Effector CD4-positive, alpha-beta T cell (primary cell): ENCODE measurements at regions not wholly inside any gene's neighbourhood (a gene's known extent, or its start where the extent isn't known, plus 50 kb on each side); places are given as distances from the start of the nearest gene placed in this dataset.

Experiments
- DNase-seq: peaks from one replicate; pipeline ENCODE4 v3.0.0-alpha.2; 2020

DNA sequence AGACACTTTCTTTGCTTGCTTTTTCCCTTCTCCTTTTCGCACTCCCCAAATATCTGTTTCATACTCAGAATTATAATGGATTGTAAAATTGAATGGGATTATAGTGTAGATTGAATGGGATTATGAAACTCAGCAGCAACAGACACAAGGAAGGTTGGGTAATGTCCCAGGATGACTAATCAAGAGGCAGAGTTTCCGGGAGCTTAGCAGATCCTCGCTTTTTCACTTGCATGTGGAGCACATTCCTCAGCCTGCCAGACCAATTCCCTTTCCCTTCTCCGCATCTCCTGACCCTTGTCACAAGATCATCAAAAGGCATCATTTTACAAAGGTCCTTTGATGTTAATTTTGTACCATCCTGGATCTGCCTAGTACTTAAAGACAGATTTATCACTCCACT lies 55.1 kb upstream of the SLC1A1 start:
- DNase-seq = no peak

DNA sequence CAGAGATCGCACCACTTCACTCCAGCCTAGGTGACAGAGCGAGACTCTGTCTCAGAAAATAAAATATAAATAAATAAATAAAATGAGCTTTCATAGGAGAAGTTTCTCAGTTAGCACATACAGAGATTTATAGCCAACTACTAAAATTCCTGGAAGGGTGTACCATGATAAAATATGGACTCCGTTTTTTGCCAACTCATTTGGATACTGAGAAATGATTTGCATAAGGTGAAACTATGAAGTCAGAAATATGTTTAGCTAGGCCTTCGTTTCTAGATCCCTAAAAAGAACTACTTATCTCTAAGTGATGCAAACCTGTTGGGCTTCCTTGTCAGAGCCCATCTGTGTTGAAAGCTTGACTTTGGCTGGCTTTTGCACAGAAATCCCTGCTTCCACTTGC lies 56.9 kb upstream of the SLC1A1 start:
- no peak for DNase-seq

DNA sequence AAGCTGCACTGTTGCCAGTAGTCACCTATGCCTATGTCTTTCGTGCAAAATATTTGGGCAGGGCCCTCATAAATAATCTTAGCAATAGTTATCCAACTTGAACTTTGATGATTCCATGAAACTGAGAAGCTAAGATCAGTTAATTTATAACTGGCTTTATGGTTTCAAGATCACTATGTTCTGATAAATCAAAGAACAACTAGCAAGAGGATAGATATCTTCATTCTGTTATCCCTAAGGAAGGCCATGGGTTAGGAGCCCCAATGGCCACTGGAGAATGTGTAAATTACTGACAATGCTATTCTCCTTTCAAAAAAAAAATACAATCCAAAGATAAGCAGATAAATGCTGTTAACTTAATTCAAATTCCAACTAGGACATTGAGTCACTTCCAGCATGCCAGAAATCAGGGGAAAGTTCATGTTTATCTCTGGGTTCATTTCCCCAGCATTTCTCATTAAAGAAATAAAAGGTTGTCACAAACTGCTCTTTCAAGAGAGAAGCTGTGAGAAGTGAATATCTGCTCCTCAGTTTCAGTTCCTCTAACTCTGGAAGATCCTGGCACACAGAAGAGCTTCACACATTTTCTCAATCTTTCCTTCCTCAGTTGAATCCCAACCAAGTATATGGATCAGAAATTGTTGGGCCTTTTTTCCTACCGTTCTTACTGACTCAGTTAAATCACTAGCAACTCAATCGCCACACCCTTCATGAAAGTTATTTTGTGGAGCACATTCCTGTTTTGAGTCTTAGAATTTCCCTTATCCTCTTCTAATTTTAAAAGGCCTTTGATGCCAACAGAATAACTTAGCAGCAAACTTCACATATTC lies 59.6 kb upstream of the SLC1A1 start:
- DNase-seq = no peak

DNA sequence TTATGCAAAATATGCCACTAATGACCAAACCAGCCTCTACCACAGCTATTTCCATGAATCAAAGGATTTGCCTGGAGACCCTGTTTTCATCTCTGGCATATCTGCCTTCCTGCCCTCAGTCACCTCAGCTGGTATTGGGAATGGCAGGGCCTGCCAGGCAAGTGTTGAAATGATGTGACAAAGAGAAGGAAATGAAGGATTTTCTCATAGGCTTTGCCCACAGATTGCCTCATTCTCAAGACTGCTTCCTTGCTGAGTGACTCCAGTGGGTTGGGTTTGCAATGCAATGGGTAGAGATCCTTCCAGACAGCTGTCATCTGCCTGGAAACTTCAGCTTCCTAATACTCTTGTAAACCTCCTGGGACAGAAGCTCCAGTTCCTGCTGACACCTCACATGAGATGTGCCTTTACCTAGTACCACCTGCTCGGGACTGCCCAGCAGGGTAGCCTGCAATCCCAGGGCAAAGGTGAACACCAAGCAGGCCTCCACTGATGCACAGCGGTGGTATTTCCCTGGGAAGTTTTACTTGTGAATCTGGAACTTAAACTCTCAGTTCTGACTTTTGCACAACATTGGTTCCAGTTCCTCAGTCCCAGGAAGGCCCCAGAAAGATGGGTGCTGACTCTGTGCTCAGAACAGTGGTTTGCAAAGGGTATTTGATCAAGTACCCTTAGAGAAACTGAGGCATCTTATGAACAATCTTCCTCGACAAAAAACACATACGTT lies 64.8 kb upstream of the SLC1A1 start:
- no peak for DNase-seq

DNA sequence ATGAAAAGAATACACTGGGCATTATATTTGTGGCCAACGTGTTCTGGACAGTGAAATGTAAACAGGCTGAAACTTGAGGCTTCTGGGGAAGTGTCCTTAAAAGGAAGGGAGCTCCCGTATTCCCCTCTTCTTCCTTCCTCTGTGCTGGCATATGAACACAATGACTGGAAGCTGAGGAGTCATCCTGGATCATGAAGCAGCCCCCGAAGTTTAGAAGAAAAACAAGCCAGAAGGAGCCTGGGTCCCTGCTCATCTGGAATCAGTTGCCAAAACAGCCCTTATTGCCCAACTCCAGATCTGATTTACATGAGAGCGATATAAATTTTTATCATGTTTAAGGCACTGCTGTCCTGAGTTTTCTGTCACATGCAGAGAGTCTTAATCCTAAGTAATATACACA lies 65.4 kb upstream of the SLC1A1 start:
- DNase-seq = no peak

DNA sequence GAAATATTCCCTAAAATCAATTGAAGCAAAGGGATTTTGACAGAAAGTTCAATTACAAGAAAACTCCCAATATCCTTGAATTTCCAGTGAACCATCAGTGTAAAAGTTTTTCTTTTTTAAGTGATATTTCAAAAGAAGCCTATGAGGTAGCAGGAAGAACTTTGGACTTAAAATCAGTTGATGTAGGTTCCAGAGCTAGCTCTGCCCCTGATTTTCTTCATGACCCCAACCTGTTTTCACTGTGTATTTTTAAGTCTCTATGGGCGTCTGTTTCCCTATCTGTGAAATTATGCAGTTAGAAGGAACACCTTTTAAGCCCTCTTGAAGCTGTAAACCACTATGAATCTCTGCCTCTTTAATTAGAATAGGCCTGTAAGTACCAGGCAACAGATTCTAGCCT lies 66.2 kb upstream of the SLC1A1 start:
- DNase-seq = no peak

DNA sequence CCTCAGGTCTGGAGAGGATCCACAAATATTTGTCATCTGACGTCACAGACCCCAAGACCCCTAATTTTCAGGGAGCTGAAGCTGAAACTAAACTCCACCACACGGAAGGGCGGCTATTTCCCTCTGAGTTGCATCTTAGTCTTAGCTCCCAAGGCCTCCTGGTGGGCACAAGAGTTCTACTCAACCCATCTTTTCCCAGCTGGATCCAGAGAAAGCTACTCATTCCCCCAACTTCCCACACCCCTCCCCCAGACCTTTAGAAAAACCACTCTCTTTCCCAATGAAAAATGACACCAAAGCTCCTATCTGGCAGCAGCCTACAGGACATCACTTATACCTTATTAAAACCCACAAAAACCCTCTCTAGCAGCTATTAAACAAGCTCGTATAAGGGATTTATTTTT lies 67.1 kb upstream of the SLC1A1 start:
- no peak for DNase-seq

DNA sequence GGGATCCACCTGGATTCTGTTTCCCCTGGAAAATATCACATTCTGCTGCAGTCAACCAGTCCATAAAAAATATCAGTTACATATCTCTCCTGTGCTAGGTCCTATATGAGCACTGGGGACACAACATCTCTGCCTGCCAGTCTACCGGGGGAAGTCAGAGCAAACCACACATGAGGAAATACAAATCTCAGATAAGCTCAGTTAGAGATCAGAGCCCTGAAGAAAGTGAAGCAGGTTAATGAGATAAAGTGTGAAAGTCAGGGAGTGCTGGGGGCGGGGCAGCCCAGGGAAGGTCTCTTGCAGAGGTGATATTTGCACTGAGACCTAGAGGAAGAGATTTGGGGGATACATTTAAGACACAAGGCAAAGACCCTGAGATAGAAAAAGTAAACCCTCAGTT lies 67.8 kb upstream of the SLC1A1 start:
- DNase-seq = no peak

DNA sequence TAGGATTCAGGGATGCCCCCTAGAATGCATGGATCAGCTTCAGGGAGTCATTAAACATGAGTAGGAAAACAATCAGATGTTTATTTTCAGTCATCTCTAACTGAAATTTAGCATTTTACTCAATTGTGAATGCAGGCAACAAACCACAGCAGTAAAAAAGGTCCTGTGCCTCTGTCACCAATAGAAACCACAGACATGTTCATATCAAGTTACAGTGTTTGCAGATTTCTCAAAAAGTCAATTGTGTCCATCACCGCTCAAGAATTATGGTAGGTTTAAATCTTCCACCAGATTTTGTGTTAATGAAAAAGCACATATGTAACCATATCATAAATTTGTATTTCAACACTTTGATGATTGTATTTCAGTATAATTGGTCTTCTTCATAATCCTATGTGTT lies 68.4 kb upstream of the SLC1A1 start:
- DNase-seq = no peak

DNA sequence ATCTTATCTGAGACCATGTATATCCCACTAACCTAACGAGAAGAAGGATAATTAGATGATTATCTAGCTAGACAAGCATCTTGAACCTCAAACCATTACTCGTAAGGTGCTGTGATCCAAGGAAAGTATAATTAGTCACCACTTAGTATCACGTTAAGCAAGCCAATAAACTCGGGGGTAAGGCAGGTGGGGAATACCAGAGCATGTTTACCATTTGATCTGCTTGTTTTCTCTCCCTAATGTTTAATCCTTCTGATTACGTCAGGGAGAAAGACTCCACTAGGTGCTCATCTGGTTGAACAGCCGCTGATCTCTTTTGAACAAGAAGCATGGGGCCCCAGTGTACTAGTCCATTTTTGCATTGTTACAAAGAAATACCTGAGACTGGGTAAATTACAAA lies 69.9 kb upstream of the SLC1A1 start:
- no peak for DNase-seq

DNA sequence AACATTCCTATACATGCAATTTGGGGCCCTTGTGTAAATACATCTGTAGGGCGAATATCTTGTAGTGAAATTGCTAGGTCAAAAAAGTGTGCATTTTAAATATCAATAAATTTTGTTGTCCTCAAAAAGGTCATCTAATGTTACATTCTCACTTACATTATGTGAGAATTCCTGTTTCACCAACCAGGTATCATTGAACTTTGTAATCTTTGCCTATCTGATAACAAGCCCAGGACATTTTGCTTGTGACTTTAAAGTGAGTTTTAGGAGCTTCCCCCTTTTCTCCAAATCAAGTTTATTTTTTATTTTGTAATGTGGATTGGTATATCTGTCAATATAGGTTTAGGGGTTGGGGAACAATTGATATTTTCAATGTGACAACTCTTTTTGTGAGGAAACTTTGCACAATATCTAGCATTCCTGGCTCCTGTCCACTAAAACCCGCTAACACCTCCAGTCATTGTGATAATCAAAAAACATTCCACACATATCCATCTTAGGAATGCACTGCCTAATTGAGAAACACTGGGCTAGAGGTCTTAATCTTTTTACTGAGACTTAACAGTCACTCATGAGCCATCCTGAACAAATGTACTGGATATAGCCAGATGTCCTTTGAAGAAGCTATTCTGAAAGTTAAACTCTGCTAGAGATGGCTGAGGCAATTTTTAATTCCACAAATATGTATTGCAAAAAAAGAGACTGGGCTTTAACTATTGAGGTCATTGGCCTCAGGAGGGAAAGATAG lies 72.5 kb upstream of the SLC1A1 start:
- DNase-seq = no peak

DNA sequence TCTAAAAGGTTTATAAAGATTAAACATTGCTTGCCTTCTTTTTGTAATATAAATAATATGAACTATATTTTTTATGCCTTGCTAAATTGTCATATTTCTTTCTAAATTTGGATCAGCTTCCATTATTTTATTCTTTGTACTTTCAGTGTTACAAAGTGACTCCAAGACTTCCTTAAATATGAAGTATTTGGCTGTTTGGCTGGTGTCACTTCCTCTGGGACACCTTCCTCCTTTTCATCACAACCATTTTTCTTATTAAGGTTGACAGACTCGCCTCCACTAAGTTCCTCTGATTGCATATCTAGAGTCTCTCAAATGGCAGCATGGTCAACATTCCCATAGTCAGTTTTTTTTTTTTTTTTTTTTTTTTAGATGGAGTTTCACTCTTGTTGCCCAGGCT lies 73.8 kb upstream of the SLC1A1 start:
- DNase-seq = no peak

DNA sequence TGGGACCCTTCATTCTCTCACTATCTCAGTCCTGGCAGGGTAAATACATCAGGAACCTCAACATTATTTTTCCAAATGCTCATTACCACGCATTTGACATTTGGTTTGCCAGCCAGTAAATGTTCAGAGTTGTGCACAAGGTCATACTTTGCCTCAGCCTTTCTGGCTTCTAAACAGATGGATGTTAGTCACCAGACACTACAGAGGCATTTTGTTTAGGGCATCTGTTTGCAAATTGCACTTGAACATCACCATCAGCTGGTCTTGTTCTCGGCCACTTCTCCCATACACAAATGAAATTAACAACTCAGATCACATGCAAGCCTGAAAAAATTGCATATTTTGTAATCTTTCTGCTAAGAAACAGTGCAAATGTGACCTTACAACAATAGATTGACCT lies 75.0 kb upstream of the SLC1A1 start:
- no peak for DNase-seq

DNA sequence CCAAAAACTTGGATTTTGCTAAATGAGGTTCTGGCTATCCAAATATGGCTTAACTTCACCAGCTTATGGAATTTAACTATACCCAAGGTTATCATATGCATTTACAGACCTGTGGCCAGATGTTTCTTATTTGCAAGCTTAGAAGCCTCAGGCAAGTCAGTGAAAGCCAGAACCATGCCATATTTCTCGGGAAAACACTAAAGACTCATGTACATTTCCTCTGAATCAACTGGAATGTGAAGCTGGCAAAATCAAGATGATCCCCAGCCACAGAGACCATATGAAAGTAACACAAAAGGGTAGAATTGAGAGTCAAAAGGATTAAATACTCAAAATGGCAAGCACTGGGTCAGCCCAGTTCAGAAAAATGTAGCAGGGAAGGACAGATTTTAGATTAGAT lies 76.4 kb upstream of the SLC1A1 start:
- no peak for DNase-seq

DNA sequence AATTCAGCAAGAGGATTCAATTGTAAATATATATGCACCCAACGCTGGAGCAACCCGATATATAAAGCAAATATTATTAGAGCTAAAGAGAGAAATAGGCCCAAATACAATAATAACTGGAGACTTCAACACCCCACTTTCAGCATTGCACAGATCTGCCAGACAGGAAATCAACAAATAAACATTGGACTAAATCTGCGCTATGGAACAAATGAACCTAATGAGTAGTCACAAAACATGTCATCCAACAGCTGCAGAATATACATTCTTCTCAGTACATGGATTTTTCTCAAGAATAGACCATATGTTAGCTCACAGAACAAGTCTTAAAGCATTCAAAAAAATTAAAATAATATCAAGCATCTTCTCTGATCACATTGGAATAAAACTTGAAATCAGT lies 86.1 kb upstream of the SLC1A1 start:
- DNase-seq = no peak

DNA sequence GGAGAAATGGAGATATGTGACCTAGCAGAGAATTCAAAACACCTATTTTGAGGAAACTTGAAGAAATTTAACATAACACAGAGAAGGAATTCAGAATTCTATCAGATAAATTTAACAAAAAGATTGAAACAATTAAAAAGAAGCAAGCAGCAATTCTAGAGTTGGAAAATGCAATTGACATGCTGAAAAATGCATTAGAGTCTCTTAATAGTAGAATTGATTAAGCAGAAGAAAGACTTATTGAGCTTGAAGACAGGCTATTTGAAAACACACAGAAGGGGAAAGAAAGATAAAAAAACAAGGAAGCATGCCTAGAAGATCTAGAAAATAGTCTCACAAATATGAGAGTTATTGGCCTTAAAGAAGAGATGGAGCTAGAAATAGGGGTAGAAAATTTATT lies 87.8 kb upstream of the SLC1A1 start:
- DNase-seq = no peak

DNA sequence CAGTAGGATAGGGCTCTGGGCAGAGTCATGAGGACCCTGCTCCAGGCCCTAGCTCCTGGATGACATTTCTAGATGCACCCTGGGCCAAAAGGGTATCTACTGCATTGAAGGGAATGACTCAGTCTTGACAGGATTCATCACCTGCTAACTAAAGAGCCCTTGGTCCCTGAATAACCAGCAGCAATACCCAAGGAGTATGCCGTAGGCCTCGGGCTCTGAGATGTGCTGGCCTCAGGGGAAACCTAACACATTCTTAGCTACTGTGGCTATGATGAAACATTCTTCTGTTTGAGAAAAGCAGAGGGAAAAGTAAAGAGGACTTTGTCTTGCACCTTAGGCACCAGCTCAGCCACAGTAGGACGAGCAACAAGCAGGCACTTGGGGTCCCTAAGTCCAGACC lies 89.5 kb upstream of the SLC1A1 start:
- DNase-seq = no peak

DNA sequence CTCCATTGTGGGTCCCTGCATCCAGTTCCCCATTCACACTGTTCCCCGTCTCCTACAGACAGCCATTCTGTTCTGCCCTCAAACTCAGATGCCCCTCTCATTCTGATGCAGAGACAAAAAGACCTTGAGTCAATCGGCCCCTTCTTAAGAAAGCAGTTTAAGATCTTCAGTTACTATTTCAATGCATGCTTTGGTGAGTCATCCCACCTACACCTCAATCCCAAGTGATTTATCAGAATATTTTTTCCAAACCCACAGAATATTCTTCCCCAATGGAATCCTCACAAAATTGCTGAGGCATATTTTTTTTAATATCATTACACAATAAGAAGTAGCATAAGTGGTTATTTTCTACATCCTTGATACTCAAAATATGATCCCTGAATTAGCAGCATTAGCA lies 92.4 kb upstream of the SLC1A1 start:
- DNase-seq = no peak

DNA sequence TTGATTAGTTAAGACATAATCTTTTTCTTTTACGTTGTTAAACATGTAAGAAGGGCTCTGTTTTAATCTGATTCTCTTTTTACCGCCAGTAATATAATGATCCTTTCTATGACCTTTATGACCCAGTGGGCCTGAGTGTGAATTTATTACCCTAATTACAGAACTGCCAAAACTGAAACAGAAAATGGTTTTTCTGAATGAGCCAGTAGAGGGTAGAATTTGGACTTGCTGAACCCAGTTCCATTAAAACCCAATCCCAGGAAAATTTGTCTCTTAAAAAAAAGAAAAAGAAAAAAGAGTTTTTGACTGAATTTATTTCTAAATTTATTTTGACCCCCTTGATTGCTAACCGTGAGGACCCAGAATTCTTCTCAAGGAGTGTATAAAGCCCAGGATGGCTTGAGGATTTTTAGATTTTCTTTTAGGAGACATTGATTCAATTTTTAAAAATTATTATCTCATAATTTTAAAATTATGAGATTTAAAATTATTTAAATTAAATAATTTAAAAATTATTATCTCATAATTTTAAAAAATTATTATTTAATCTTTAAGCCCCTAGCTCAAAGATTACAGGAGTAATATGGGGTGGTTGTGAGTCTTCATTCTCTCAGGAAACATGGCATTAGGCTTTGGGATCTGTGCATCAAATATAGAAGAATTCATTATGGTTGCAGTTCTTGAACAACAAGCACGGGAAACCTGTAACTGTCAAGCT lies 94.1 kb upstream of the GLIS3 start:
- DNase-seq = no peak

DNA sequence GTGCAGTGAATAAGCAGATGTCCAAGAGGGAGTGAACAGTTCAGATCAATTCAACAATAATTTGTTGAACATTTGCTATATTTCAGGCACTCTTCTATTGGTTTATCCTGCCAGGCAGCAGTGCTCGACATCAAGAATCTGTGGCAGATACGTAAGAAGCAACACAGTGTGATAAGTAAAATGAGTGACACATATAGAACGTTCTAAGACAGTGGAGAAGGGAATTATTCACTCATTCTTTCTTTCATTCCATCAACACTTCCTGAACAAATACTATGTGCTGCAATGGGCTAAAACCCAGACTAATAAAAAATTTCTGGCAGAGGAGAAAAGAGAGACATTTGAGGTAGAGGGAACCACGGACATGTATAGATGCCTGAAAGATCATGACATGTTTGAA lies 89.9 kb upstream of the GLIS3 start:
- DNase-seq = no peak

DNA sequence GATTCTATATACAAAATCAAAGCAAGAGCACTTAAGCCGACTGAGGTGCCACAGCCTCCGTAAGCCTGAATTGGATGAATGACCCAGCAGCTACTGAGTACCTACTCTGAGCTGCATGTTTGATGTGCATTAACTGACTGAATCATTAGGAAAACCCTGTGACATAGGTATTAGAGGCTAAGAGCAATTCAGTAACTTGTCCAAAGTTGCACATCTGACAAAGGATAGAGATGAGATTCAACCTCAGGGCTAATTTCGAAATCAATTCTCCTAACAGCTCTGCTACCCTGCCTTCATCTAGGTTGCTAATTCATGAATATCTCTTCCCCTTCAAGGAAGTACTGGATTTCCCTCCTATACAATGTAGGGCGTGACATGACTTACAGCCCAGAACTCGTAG lies 89.1 kb upstream of the GLIS3 start:
- DNase-seq = no peak

DNA sequence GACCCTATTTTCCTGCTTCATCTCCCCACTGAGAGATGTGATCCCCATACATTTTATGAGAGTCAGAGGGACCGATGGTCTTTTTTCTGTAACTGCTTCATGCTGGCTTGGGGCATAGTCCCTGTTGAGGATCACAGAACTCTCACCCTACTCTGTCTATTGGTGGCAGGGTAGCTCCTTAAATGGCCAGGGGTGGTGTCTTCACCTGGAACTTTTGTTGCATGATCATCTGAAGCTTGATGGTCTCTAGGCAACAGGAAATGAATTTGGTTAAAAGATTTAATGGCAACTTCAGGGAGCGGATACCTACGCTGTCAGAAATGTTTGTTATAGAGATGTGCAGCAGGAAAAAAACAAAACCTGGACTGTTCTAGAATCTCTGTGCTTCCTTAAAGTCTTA lies 87.0 kb upstream of the GLIS3 start:
- no peak for DNase-seq

DNA sequence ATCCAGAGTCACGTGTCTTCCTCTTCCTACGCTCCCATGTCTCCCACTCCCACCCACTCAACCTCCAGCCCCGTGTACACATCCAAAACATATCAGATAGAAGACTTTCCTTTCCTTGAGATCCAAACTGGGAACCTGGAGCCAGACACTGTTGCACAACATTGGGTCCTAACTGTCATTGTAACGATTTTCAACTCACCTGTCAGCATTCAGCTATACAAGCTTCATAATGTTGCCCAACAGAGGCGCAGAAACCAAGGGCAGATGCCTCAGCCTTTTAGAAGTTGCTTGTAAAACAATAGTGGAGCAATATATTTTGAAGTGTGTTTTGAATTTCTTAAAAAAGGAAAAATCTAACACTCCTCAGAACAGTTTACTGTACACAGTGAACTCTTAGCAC lies 84.9 kb upstream of the GLIS3 start:
- no peak for DNase-seq
